Chondrocyte (in vitro differentiated cells): ENCODE measurements at regions not wholly inside any gene's neighbourhood (a gene's known extent, or its start where the extent isn't known, plus 50 kb on each side); places are given as distances from the start of the nearest gene placed in this dataset.

Experiments
- DNase-seq: peaks from one replicate; pipeline ENCODE4 v3.0.0; 2021; ENCODE audit warnings: mixed read lengths, low spot score
- H3K27ac Mint-ChIP-seq: one replicate; pipeline ENCODE4 v1.8.0; 2021; ENCODE audit warnings: mild to moderate bottlenecking, moderate library complexity, mixed read lengths; ENCODE audit not compliant: unreplicated experiment
- H3K27me3 Mint-ChIP-seq: 2 replicates; pipeline ENCODE4 v1.8.0; 2021; ENCODE audit warnings: low read depth, mixed read lengths
- H3K36me3 Mint-ChIP-seq: 2 replicates; pipeline ENCODE4 v1.8.0; 2021; ENCODE audit warnings: low read depth, mixed read lengths
- H3K4me1 Mint-ChIP-seq: 2 replicates; pipeline ENCODE4 v1.8.0; 2021; ENCODE audit warnings: low read depth, mild to moderate bottlenecking, mixed read lengths
- H3K4me3 Mint-ChIP-seq: one replicate; pipeline ENCODE4 v1.8.0; 2021; ENCODE audit warnings: mild to moderate bottlenecking, moderate library complexity, mixed read lengths; ENCODE audit not compliant: unreplicated experiment
- H3K9me3 Mint-ChIP-seq: 2 replicates; pipeline ENCODE4 v1.8.0; 2021; ENCODE audit warnings: low read depth, mixed read lengths
- CTCF ChIP-seq: fragments of 200-600 bp; sonication (generic); IDR thresholded peaks from 2 replicates; pipeline ENCODE4 v1.5.0; 2021; ENCODE audit warnings: antibody characterized with exemption, mild to moderate bottlenecking, moderate library complexity

DNA sequence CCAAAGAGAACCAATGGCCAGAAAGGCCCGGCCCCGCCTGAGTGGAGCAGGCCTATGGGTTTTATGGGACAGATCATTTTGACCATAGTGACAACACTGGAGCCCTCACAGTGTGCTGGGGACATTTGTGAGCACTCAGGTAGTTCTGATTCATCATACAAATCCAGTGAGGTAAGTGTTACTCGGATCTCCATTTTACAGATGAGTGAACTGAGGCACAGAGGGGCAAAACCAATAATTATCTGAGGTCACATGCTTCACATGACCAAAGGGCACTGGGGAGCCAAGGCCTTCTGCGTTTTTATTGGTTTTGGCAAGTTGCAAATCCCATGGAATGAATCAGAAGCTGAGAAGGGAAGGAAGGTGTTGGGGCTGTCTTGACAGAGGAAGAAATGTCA, 111.5 kb upstream of the MGAT5 start:
- no peaks in the 10 kb centered on the region for H3K9me3 Mint-ChIP-seq

GRCh38 chr2:134142903-134143302, 111.0 kb upstream of the MGAT5 start:
- H3K27ac Mint-ChIP-seq: peak overlapping the region; percentile 8
- no peaks in the 10 kb centered on the region for H3K27me3 Mint-ChIP-seq
- peaks cover 55% of the 10 kb centered on the region for H3K4me1 Mint-ChIP-seq
- DNase-seq: no peak
- no peaks in the 10 kb centered on the region for H3K9me3 Mint-ChIP-seq
- no peak overlapping the region for H3K4me3 Mint-ChIP-seq
- no peaks in the 10 kb centered on the region for H3K36me3 Mint-ChIP-seq
- no peak for TF ChIP-seq CTCF

More for the DNA sequence above, 111.5 kb upstream of the MGAT5 start:
- Mint-ChIP-seq H3K27me3 (no peaks in the 10 kb centered on the region), H3K36me3 (no peaks in the 10 kb centered on the region), H3K4me1 (peaks cover 56% of the 10 kb centered on the region), H3K27ac (no peak overlapping the region), H3K4me3 (no peak overlapping the region)
- DNase-seq: no peak
- no peak for TF ChIP-seq CTCF

DNA sequence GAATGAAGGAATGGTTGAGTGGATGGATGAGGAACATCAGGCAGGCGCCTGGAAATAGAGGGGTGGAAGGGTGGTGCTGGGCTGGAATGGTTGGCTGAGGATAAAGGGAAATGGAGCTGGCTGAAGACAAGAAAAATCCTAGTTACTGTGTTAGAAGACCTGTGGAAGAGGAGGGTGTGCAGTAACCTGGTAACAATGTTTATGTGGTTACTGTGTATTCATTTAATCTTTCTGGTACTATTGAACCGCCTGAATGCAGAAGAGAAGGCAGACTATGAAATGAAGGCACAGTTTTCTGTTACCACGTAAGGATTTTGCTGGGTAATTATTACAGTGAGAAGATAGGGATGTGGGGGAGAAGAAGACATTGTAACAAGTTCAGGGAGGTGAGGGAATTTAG, 110.3 kb upstream of the MGAT5 start:
- no peak for DNase-seq
- Mint-ChIP-seq H3K4me3 (no peak overlapping the region), H3K27ac (no peak overlapping the region), H3K36me3 (no peaks in the 10 kb centered on the region), H3K9me3 (no peaks in the 10 kb centered on the region), H3K27me3 (no peaks in the 10 kb centered on the region), H3K4me1 (peaks cover 49% of the 10 kb centered on the region)
- no peak for TF ChIP-seq CTCF

DNA sequence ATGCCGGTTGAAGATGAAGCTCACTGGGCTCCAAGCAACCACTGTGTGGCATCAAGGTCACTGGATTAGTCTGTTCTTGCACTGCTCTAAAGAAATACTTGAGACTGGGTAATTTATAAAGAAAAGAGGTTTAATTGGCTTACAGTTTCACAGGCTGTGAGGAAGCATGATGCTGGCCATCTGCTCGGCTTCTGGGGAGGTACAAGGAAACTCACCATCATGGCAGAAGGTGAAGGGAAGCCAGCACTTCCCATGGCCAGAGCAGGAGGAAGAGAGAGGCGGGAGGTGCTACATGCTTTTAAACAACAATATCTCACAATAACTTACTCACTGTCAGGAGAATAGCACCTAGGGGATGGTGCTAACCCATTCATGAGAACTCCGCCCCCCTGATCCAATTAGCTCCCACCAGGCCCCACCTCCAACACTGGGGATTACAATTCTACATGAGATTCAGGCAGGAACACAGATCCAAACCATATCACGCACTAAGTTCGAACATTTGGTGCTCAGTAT, 109.7 kb upstream of the MGAT5 start:
- peaks cover 43% of the 10 kb centered on the region for H3K4me1 Mint-ChIP-seq
- H3K27ac Mint-ChIP-seq: no peak overlapping the region
- H3K27me3 Mint-ChIP-seq: no peaks in the 10 kb centered on the region
- H3K9me3 Mint-ChIP-seq: no peaks in the 10 kb centered on the region
- H3K36me3 Mint-ChIP-seq: no peaks in the 10 kb centered on the region
- H3K4me3 Mint-ChIP-seq: no peak overlapping the region
- TF ChIP-seq CTCF: no peak
- DNase-seq: no peak

DNA sequence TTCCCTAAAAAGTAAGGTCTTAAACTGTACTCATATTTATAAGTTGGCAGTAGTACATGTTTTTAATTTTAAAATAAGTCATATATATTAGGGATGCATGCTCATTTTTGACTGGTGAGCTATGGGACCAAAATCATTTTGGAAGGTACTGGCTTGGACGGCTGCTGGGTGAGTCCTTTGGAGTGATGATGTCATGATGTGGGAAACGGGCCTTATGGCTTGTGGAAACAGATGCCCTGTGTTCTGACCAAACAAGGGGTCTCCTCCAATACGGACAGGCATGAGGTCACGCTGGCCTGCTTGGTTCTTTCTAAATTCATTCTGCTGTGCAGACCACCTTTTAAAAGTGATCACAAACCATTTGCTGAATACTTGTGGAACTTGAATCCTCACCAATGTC, 109.2 kb upstream of the MGAT5 start:
- peaks cover 43% of the 10 kb centered on the region for H3K4me1 Mint-ChIP-seq

More for the DNA sequence above, 109.2 kb upstream of the MGAT5 start:
- no peaks in the 10 kb centered on the region for H3K36me3 Mint-ChIP-seq
- H3K9me3 Mint-ChIP-seq: no peaks in the 10 kb centered on the region
- no peak for TF ChIP-seq CTCF
- no peak overlapping the region for H3K27ac Mint-ChIP-seq
- H3K27me3 Mint-ChIP-seq: no peaks in the 10 kb centered on the region
- no peak overlapping the region for H3K4me3 Mint-ChIP-seq
- DNase-seq: no peak
